SK-N-SH (cell line): ENCODE measurements at regions not wholly inside any gene's neighbourhood (a gene's known extent, or its start where the extent isn't known, plus 50 kb on each side); places are given as distances from the start of the nearest gene placed in this dataset.

Experiments used
- CTCF ChIA-PET: fragments of 300-600, 350-600 bp; formaldehyde crosslinking; extraction: SDS; loops from one replicate; lab custom pipeline; 2021; lab: Yijun Ruan, JAX
- POLR2A ChIA-PET: fragments of 350-600 bp; sonication (Branson Sonifier 250); formaldehyde crosslinking; extraction: SDS; loops from one replicate; lab custom pipeline; 2020; ENCODE audit warnings: antibody characterized with exemption, inconsistent platforms; lab: Yijun Ruan, JAX
- DNase-seq: peaks from one replicate; pipeline ENCODE4 v3.0.0; 2012
- H2AFZ ChIP-seq: fragments of 200-600 bp; sonication (generic); 2 replicates; pipeline ENCODE4 v1.8.1; 2016; ENCODE audit warnings: antibody characterized with exemption, mild to moderate bottlenecking, low read depth
- H3F3A ChIP-seq: fragments of 200-600 bp; sonication (generic); replicated peaks from 2 replicates; pipeline ENCODE3; 2016; ENCODE audit warnings: antibody characterized with exemption, mild to moderate bottlenecking; ENCODE audit not compliant: insufficient read depth
- H3K27ac ChIP-seq, 2 experiments: fragments of 200-500 bp in 1 of 2; fragments of 200-600 bp in 1 of 2; sonication (Bioruptor generic) in 1 of 2; sonication (generic), shearing (Covaris generic) in 1 of 2; 2 replicates each; pipeline versions ENCODE4 v1.5.1 to v1.6.1; 2014 to 2016; ENCODE audit warnings: low read depth in 2 of 2, inconsistent platforms in 1 of 2, low read length in 1 of 2, mild to moderate bottlenecking in 1 of 2, mixed read lengths in 1 of 2
- H3K27me3 ChIP-seq: fragments of 200-600 bp; sonication (generic), shearing (Covaris generic); 2 replicates; pipeline ENCODE4 v1.6.1; 2016; ENCODE audit warnings: mixed run types; ENCODE audit not compliant: insufficient read depth
- H3K36me3 ChIP-seq, 2 experiments: fragments of 200-500 bp in 1 of 2; fragments of 200-600 bp in 1 of 2; sonication (Bioruptor generic) in 1 of 2; sonication (generic) in 1 of 2; replicated peaks in 1 of 2; 2 replicates each; pipeline versions ENCODE3 to v1.5.1; 2014 to 2016; ENCODE audit warnings: low read length in 1 of 2, mild to moderate bottlenecking in 1 of 2; ENCODE audit not compliant: insufficient read depth in 2 of 2, control insufficient read depth in 1 of 2
- H3K4me1 ChIP-seq, 2 experiments: fragments of 200-500 bp in 1 of 2; fragments of 200-600 bp in 1 of 2; sonication (Bioruptor generic) in 1 of 2; sonication (generic), shearing (Covaris generic) in 1 of 2; 2 replicates each; pipeline versions ENCODE4 v1.5.1 to v1.6.1; 2014 to 2016; ENCODE audit warnings: low read depth in 1 of 2, low read length in 1 of 2, mixed run types in 1 of 2; ENCODE audit not compliant: insufficient read depth in 2 of 2, control insufficient read depth in 1 of 2
- H3K4me2 ChIP-seq: fragments of 200-600 bp; sonication (generic), shearing (Covaris generic); 2 replicates; pipeline ENCODE4 v1.6.1; 2017; ENCODE audit warnings: mixed run types
- H3K4me3 ChIP-seq, 2 experiments: fragments of 200-500 bp in 1 of 2; fragments of 200-600 bp in 1 of 2; sonication (Bioruptor generic) in 1 of 2; sonication (generic), shearing (Covaris generic) in 1 of 2; 2 replicates each; pipeline versions ENCODE4 v1.5.1 to v1.8.1; 2014 to 2016; ENCODE audit warnings: low read depth in 2 of 2, inconsistent platforms in 1 of 2, low read length in 1 of 2, mild to moderate bottlenecking in 1 of 2, mixed read lengths in 1 of 2, moderate library complexity in 1 of 2
- H3K79me2 ChIP-seq: fragments of 200-600 bp; sonication (generic); 2 replicates; pipeline ENCODE4 v1.8.1; 2017; ENCODE audit warnings: mild to moderate bottlenecking; ENCODE audit not compliant: insufficient read depth
- H3K9ac ChIP-seq: fragments of 200-600 bp; sonication (generic); 2 replicates; pipeline ENCODE4 v1.6.1; 2017; ENCODE audit warnings: mixed run types
- H3K9me2 ChIP-seq: fragments of 200-600 bp; sonication (generic); 2 replicates; pipeline ENCODE4 v1.6.1; 2017; ENCODE audit warnings: mixed run types
- H3K9me3 ChIP-seq: fragments of 200-600 bp; sonication (generic); 2 replicates; pipeline ENCODE4 v1.6.1; 2017; ENCODE audit warnings: mixed run types, mild to moderate bottlenecking, moderate library complexity
- H4K20me1 ChIP-seq: fragments of 200-600 bp; sonication (generic); 2 replicates; pipeline ENCODE4 v1.6.1; 2017; ENCODE audit warnings: mild to moderate bottlenecking, mixed run types; ENCODE audit not compliant: insufficient read depth
- FOSL2 ChIP-seq: IDR thresholded peaks from 2 replicates; pipeline ENCODE4 v1.4.0; 2012; ENCODE audit warnings: low read depth, mild to moderate bottlenecking, moderate library complexity, borderline replicate concordance
- FOXM1 ChIP-seq: IDR thresholded peaks from 2 replicates; pipeline ENCODE4 v1.4.0; 2012; ENCODE audit warnings: low read depth, mild to moderate bottlenecking
- MEF2A ChIP-seq: IDR thresholded peaks from 2 replicates; pipeline ENCODE4 v1.4.0; 2012; ENCODE audit warnings: low read depth, borderline replicate concordance
- POLR2AphosphoS5 ChIP-seq: IDR thresholded peaks from 2 replicates; pipeline ENCODE4 v1.6.1; 2012; ENCODE audit warnings: low read depth, low read length
- RCOR1 ChIP-seq: fragments of 150-350 bp; IDR thresholded peaks from 2 replicates; pipeline ENCODE4 v1.6.1; 2017; ENCODE audit warnings: antibody characterized with exemption, low read length
- SIN3A ChIP-seq: IDR thresholded peaks from 2 replicates; pipeline ENCODE4 v1.6.1; 2012; ENCODE audit warnings: low read depth, mild to moderate bottlenecking, low read length, moderate library complexity, borderline replicate concordance
- TAF1 ChIP-seq: IDR thresholded peaks from 2 replicates; pipeline ENCODE4 v1.6.1; 2012; ENCODE audit warnings: low read depth, mild to moderate bottlenecking, low read length, moderate library complexity, borderline replicate concordance
- WGBS: methylation state at CpG from one replicate; pipeline ENCODE4 v1.1.6; 2017; ENCODE audit warnings: low lambda C conversion rate; 5-methylcytosine and 5-hydroxymethylcytosine counted together
- TF ChIP-seq, protein P1 (sequence below): fragments of 150-350 bp; IDR thresholded peaks from 2 replicates; pipeline ENCODE4 v1.6.1; 2016; ENCODE audit warnings: mild to moderate bottlenecking, low read depth, low read length
- TF ChIP-seq, protein P2 (sequence below): IDR thresholded peaks from 2 replicates; pipeline ENCODE4; 2012

DNA sequence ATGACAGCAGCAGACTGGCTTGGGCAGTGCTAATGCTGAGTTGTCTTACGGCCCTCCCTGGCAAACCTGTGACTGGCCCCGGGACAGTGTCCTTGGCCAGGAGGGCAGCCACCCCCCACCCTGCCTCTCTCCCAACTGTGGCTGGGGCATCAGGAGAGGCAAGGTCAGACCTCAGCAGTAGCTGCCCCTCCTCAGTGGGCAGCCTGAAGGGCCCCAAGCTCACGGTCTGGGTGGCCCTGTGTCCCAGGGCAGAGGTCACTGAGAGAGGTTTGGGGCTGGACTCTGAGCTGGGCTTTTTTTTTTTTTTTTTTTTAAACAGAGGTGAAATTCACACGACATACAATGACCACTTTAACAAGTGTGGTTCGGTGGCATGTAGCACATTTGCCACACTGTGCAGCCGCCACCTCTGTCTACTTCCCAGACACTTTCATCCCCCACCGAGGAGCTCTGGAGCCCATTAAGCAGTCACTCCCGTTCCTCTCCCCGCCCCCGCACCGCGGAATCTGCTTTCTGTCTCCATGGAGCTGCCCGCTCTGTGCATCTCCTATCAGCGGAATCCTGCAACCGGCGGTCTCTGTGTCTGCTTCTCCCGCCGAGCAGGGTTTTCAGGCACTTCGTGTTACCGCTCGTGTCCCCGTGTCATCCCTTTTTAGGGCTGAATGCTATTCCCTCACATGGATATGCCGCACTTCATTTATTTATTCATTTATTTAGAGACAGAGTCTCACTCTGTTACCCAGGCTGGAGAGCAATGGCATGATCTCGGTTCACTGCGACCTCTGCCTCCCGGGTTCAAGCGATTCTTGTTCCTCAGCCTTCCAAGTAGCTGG, 67.9 kb upstream of the GATA5 start:
- CTCF ChIA-PET: interaction anchor here (1.3 to 3.0 kb wide), 3 partner anchors 44 to 73 kb away, joined by 3 to 11 read pairs (median 3); no protein-coding TSS in a partner anchor
- Histone ChIP-seq H2AFZ (no peak overlapping the region), H3K4me3 (no peak overlapping the region), H3K27me3 (no peaks in the 10 kb centered on the region; the same call in 1 of the 2 replicates), H3K36me3 (no peaks in the 10 kb centered on the region), H3K27ac (no peak overlapping the region), H3K9ac (no peak overlapping the region), H3K9me3 (no peaks in the 10 kb centered on the region), H4K20me1 (no peaks in the 10 kb centered on the region)
- 76% methylated on average over 24 of the region's 27 CpGs for WGBS
- POLR2A ChIA-PET: no interaction called here
- DNase-seq: no peak
- TF ChIP-seq, protein P1, sequence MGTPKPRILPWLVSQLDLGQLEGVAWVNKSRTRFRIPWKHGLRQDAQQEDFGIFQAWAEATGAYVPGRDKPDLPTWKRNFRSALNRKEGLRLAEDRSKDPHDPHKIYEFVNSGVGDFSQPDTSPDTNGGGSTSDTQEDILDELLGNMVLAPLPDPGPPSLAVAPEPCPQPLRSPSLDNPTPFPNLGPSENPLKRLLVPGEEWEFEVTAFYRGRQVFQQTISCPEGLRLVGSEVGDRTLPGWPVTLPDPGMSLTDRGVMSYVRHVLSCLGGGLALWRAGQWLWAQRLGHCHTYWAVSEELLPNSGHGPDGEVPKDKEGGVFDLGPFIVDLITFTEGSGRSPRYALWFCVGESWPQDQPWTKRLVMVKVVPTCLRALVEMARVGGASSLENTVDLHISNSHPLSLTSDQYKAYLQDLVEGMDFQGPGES: no peak
- TF ChIP-seq MEF2A (no peak), TAF1 (no peak), RCOR1 (no peak), FOSL2 (no peak)
- TF ChIP-seq, all 33 proteins: peak for 0
- Histone ChIP-seq H3K79me2 (no peaks in the 10 kb centered on the region), H3K4me1 (peaks cover 0 to 12% of the 10 kb centered on the region in 2 experiments; a peak in 1 of 4 replicates), H3K9me2 (no peaks in the 10 kb centered on the region), H3F3A (no peaks in the 10 kb centered on the region), H3K4me2 (no peak overlapping the region)

DNA sequence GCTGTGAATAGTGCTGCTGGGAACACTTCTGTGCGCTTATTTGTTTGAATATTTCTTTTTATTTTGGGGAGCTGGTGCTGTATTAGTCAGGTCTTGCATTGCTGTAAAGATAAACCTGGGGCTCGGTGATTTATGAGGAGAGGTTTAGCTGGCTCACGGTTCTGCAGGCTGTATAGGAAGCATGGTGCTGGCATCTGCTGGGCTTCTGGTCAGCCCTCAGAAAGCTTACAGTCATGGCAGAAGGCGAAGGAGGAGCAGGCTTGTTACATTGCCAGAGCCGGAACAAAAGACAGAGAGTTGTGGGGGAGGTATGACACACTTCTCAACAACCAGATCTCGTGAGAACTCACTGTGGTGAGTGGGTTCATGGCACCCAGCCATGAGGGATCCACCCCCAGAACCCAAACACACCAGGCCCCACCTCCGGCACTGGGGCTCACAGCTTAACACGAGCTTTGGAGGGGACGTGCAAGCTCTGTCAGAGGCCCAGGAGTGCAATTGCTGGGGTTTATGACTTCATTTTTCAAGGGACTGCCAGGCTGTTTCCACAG, 68.8 kb upstream of the GATA5 start:
- ChIA-PET CTCF (interaction anchor here (1.4 to 3.0 kb wide), 2 partner anchors 45 to 72 kb away, joined by 3 to 11 read pairs; no protein-coding TSS in a partner anchor), POLR2A (no interaction called here)
- WGBS: 74% methylated on average over 9 of the region's 9 CpGs
- no peak for DNase-seq
- no peaks in the 10 kb centered on the region for H4K20me1 ChIP-seq
- no peak overlapping the region for H3K4me3 ChIP-seq
- no peak overlapping the region for H2AFZ ChIP-seq
- no peaks in the 10 kb centered on the region for H3K9me2 ChIP-seq
- no peaks in the 10 kb centered on the region for H3K79me2 ChIP-seq
- H3K27me3 ChIP-seq: no peaks in the 10 kb centered on the region; the same call in 1 of the 2 replicates
- H3K27ac ChIP-seq: no peak overlapping the region
- no peak overlapping the region for H3K4me2 ChIP-seq
- no peak overlapping the region for H3K9ac ChIP-seq
- no peak for TF ChIP-seq FOXM1
- no peak for TF ChIP-seq RCOR1
- TF ChIP-seq MEF2A: no peak
- TF ChIP-seq SIN3A: no peak
- no peak for TF ChIP-seq POLR2AphosphoS5
- TF ChIP-seq, protein P2, sequence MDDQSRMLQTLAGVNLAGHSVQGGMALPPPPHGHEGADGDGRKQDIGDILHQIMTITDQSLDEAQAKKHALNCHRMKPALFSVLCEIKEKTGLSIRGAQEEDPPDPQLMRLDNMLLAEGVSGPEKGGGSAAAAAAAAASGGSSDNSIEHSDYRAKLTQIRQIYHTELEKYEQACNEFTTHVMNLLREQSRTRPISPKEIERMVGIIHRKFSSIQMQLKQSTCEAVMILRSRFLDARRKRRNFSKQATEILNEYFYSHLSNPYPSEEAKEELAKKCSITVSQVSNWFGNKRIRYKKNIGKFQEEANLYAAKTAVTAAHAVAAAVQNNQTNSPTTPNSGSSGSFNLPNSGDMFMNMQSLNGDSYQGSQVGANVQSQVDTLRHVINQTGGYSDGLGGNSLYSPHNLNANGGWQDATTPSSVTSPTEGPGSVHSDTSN: no peak
- no peaks in the 10 kb centered on the region for H3K36me3 ChIP-seq
- no peaks in the 10 kb centered on the region for H3F3A ChIP-seq
- H3K9me3 ChIP-seq: no peaks in the 10 kb centered on the region
- peaks cover 0 to 19% of the 10 kb centered on the region in 2 experiments; a peak in 1 of 4 replicates for H3K4me1 ChIP-seq
